ENCODE measurements at regions not wholly inside any gene's neighbourhood (a gene's known extent, or its start where the extent isn't known, plus 50 kb on each side); places are given as distances from the start of the nearest gene placed in this dataset.

DNA sequence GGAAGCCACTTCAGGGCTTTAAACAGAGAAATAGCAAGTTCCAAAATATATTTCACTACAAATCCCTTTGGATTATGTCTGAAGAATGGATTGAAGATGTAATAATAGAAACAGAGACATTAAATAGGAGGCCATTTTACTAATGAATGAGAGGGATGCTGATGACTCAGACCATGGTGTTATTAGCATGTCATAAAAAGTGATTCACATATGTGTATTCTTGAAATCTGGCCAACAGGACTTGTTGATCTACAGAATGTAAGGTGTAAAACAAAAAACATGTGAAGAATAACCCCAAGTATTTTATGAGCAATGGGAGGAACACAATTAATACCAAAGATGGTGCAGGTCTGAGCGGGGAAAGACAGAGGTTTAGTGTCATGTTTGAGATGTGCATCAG is 873.7 kb downstream of the SLITRK5 start:
- H3K27me3 ChIP-seq (ENCODE audit: control insufficient read depth in 4 of 4, insufficient read depth in 4 of 4, low read length in 3 of 4), result no peaks in the 10 kb centered on the region
- 80% methylated on average over 1 of the region's 1 CpG for WGBS
- H3K4me3 ChIP-seq (ENCODE audit: low read depth in 1 of 3, low read length in 3 of 3), result no peak overlapping the region
- H3K9me3 ChIP-seq (ENCODE audit: control insufficient read depth in 4 of 4, low read length in 3 of 4), result no peaks in the 10 kb centered on the region
- DNase-seq (ENCODE audit: low spot score), result no peak
- TF ChIP-seq HNF4G (IDR thresholded peaks at IDR 0.05) (no peak), SP1 (IDR thresholded peaks at IDR 0.05) (no peak), JUND (IDR thresholded peaks at IDR 0.05) (no peak), RXRA (IDR thresholded peaks at IDR 0.05) (no peak), YY1 (IDR thresholded peaks at IDR 0.05) (no peak), TAF1 (conservative IDR thresholded peaks at IDR 0.05) (no peak), HNF4A (conservative IDR thresholded peaks at IDR 0.05) (no peak)
- TF ChIP-seq, protein P1, sequence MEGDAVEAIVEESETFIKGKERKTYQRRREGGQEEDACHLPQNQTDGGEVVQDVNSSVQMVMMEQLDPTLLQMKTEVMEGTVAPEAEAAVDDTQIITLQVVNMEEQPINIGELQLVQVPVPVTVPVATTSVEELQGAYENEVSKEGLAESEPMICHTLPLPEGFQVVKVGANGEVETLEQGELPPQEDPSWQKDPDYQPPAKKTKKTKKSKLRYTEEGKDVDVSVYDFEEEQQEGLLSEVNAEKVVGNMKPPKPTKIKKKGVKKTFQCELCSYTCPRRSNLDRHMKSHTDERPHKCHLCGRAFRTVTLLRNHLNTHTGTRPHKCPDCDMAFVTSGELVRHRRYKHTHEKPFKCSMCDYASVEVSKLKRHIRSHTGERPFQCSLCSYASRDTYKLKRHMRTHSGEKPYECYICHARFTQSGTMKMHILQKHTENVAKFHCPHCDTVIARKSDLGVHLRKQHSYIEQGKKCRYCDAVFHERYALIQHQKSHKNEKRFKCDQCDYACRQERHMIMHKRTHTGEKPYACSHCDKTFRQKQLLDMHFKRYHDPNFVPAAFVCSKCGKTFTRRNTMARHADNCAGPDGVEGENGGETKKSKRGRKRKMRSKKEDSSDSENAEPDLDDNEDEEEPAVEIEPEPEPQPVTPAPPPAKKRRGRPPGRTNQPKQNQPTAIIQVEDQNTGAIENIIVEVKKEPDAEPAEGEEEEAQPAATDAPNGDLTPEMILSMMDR (IDR thresholded peaks at IDR 0.05; ENCODE audit: low read depth, low read length, missing input control), result no peak
- TF ChIP-seq, protein P2, sequence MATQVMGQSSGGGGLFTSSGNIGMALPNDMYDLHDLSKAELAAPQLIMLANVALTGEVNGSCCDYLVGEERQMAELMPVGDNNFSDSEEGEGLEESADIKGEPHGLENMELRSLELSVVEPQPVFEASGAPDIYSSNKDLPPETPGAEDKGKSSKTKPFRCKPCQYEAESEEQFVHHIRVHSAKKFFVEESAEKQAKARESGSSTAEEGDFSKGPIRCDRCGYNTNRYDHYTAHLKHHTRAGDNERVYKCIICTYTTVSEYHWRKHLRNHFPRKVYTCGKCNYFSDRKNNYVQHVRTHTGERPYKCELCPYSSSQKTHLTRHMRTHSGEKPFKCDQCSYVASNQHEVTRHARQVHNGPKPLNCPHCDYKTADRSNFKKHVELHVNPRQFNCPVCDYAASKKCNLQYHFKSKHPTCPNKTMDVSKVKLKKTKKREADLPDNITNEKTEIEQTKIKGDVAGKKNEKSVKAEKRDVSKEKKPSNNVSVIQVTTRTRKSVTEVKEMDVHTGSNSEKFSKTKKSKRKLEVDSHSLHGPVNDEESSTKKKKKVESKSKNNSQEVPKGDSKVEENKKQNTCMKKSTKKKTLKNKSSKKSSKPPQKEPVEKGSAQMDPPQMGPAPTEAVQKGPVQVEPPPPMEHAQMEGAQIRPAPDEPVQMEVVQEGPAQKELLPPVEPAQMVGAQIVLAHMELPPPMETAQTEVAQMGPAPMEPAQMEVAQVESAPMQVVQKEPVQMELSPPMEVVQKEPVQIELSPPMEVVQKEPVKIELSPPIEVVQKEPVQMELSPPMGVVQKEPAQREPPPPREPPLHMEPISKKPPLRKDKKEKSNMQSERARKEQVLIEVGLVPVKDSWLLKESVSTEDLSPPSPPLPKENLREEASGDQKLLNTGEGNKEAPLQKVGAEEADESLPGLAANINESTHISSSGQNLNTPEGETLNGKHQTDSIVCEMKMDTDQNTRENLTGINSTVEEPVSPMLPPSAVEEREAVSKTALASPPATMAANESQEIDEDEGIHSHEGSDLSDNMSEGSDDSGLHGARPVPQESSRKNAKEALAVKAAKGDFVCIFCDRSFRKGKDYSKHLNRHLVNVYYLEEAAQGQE (IDR thresholded peaks at IDR 0.05), result no peak
- H3K9ac ChIP-seq (ENCODE audit: low read depth in 1 of 2, low read length in 2 of 2), result no peak overlapping the region
- no peaks in the 10 kb centered on the region for H3K36me3 ChIP-seq (ENCODE audit: control insufficient read depth in 4 of 4, insufficient read depth in 3 of 4, low read depth in 1 of 4, low read length in 3 of 4)
- no peak overlapping the region for H3K27ac ChIP-seq (ENCODE audit: low read depth in 1 of 2, low read length in 2 of 2)
- H3K4me1 ChIP-seq (ENCODE audit: control insufficient read depth in 4 of 4, insufficient read depth in 4 of 4, low read length in 3 of 4), result no peaks in the 10 kb centered on the region

DNA sequence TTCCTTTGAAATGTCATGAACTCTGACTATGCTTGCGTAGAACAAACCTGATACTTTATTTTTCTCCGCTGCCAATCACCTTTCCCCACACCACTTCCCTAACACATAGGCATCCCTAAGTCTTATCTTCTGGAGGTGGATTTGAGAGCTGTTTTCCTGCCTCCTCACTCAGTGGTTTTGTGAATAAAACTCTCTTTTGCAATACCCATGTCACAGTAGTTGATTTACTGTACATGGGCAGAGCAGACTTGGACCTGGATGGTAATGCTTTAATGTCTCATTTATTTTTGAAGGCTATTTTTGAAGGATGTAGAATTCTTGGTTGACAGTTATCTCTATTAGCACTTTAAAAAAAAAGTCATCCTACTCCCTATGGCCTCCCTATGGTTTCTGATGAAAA is 881.8 kb downstream of the SLITRK5 start:
- no peaks in the 10 kb centered on the region for H3K27me3 ChIP-seq (ENCODE audit: control insufficient read depth in 4 of 4, insufficient read depth in 4 of 4, low read length in 3 of 4)
- no peak for DNase-seq (ENCODE audit: low spot score)
- no peak overlapping the region for H3K4me3 ChIP-seq (ENCODE audit: low read depth in 1 of 3, low read length in 3 of 3)
- TF ChIP-seq GABPA (IDR thresholded peaks at IDR 0.05 in 1 of 2, conservative IDR thresholded peaks at IDR 0.05 in 1 of 2), result no peak
- no peak for TF ChIP-seq FOXA2 (IDR thresholded peaks at IDR 0.05)
- TF ChIP-seq, protein P1 (IDR thresholded peaks at IDR 0.05; ENCODE audit: low read depth, low read length, missing input control), result no peak
- TF ChIP-seq HNF4G (IDR thresholded peaks at IDR 0.05), result no peak
- TF ChIP-seq NR2F2 (IDR thresholded peaks at IDR 0.05), result no peak
- TF ChIP-seq, protein P3, sequence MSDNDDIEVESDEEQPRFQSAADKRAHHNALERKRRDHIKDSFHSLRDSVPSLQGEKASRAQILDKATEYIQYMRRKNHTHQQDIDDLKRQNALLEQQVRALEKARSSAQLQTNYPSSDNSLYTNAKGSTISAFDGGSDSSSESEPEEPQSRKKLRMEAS (IDR thresholded peaks at IDR 0.05), result no peak
- TF ChIP-seq, protein P4, sequence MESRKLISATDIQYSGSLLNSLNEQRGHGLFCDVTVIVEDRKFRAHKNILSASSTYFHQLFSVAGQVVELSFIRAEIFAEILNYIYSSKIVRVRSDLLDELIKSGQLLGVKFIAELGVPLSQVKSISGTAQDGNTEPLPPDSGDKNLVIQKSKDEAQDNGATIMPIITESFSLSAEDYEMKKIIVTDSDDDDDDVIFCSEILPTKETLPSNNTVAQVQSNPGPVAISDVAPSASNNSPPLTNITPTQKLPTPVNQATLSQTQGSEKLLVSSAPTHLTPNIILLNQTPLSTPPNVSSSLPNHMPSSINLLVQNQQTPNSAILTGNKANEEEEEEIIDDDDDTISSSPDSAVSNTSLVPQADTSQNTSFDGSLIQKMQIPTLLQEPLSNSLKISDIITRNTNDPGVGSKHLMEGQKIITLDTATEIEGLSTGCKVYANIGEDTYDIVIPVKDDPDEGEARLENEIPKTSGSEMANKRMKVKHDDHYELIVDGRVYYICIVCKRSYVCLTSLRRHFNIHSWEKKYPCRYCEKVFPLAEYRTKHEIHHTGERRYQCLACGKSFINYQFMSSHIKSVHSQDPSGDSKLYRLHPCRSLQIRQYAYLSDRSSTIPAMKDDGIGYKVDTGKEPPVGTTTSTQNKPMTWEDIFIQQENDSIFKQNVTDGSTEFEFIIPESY (IDR thresholded peaks at IDR 0.05), result no peak
- TF ChIP-seq, protein P5, sequence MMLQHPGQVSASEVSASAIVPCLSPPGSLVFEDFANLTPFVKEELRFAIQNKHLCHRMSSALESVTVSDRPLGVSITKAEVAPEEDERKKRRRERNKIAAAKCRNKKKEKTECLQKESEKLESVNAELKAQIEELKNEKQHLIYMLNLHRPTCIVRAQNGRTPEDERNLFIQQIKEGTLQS (IDR thresholded peaks at IDR 0.05), result no peak
- TF ChIP-seq JUND (IDR thresholded peaks at IDR 0.05), result no peak
- TF ChIP-seq, protein P2 (IDR thresholded peaks at IDR 0.05), result no peak
- no peak for TF ChIP-seq TAF1 (conservative IDR thresholded peaks at IDR 0.05)
- no peak for TF ChIP-seq SP1 (IDR thresholded peaks at IDR 0.05)
- no peak for TF ChIP-seq EGR1 (IDR thresholded peaks at IDR 0.05; ENCODE audit: low read depth in 2 of 2)
- TF ChIP-seq YY1 (IDR thresholded peaks at IDR 0.05), result no peak
- TF ChIP-seq RXRA (IDR thresholded peaks at IDR 0.05), result no peak
- no peak for TF ChIP-seq RAD21 (IDR thresholded peaks at IDR 0.05)
- no peak for TF ChIP-seq HNF4A (conservative IDR thresholded peaks at IDR 0.05)
- TF ChIP-seq FOXA1 (IDR thresholded peaks at IDR 0.05), result no peak
- no peaks in the 10 kb centered on the region for H3K36me3 ChIP-seq (ENCODE audit: control insufficient read depth in 4 of 4, insufficient read depth in 3 of 4, low read depth in 1 of 4, low read length in 3 of 4)
- no peaks in the 10 kb centered on the region for H3K9me3 ChIP-seq (ENCODE audit: control insufficient read depth in 4 of 4, low read length in 3 of 4)
- no peaks in the 10 kb centered on the region for H3K4me1 ChIP-seq (ENCODE audit: control insufficient read depth in 4 of 4, insufficient read depth in 4 of 4, low read length in 3 of 4)
- 90% methylated on average over 2 of the region's 2 CpGs for WGBS
- H3K27ac ChIP-seq (ENCODE audit: low read depth in 1 of 2, low read length in 2 of 2), result no peak overlapping the region
- no peak overlapping the region for H3K9ac ChIP-seq (ENCODE audit: low read depth in 1 of 2, low read length in 2 of 2)

Measured in liver (tissue), 8 donors.